ENCODE measurements at regions not wholly inside any gene's neighbourhood (a gene's known extent, or its start where the extent isn't known, plus 50 kb on each side); places are given as distances from the start of the nearest gene placed in this dataset.

GRCh38 chr2:188134241-188134640 is 157.4 kb upstream of the GULP1 start (continued):
- TF ChIP-seq HDAC2 (IDR thresholded peaks at IDR 0.05; ENCODE audit: borderline replicate concordance in 1 of 2, low read depth in 2 of 2, low read length in 2 of 2) (no peak), TEAD4 (IDR thresholded peaks at IDR 0.05; ENCODE audit: low read depth, low read length) (no peak), RAD21 (IDR thresholded peaks at IDR 0.05 in 1 of 2, conservative IDR thresholded peaks at IDR 0.05 in 1 of 2; ENCODE audit: low read depth in 2 of 2, low read length in 2 of 2) (no peak), SIN3A (conservative IDR thresholded peaks at IDR 0.05 in 1 of 2, IDR thresholded peaks at IDR 0.05 in 1 of 2; ENCODE audit: low read depth in 1 of 2, low read length in 2 of 2) (no peak)

Measured in H1 (cell line).